Trophoblast cell (in vitro differentiated cells and primary cell): ENCODE measurements at regions not wholly inside any gene's neighbourhood (a gene's known extent, or its start where the extent isn't known, plus 50 kb on each side); places are given as distances from the start of the nearest gene placed in this dataset.
"Not testable (repeated sequence)": the region's sequence is repeated elsewhere in the genome, so short reads cannot be mapped to it uniquely, and the experiment has no call there.

Source experiments
- DNase-seq, 2 donors: peaks; one replicate each; pipeline ENCODE4 v3.0.0-alpha.2; 2016
- H2AFZ ChIP-seq: 2 replicates; pipeline ENCODE4 v1.6.1; 2013; ENCODE audit warnings: low read length, moderate library complexity, mild to moderate bottlenecking; ENCODE audit not compliant: insufficient read depth, poor library complexity
- H2AK5ac ChIP-seq: 2 replicates; pipeline ENCODE4 v1.6.1; 2013; ENCODE audit warnings: mild to moderate bottlenecking, low read length
- H2BK120ac ChIP-seq: 2 replicates; pipeline ENCODE4 v1.6.1; 2013; ENCODE audit warnings: low read length, mild to moderate bottlenecking, moderate library complexity; ENCODE audit not compliant: insufficient read depth, poor library complexity
- H2BK12ac ChIP-seq: 2 replicates; pipeline ENCODE4 v1.6.1; 2013; ENCODE audit warnings: mild to moderate bottlenecking, low read length, moderate library complexity
- H2BK5ac ChIP-seq: 2 replicates; pipeline ENCODE4 v1.6.1; 2013; ENCODE audit warnings: low read length, low read depth, moderate library complexity, mild to moderate bottlenecking; ENCODE audit not compliant: poor library complexity
- H3K14ac ChIP-seq: 2 replicates; pipeline ENCODE4 v1.6.1; 2013; ENCODE audit warnings: mild to moderate bottlenecking, low read length
- H3K18ac ChIP-seq: 2 replicates; pipeline ENCODE4 v1.6.1; 2013; ENCODE audit warnings: mild to moderate bottlenecking, low read length
- H3K23ac ChIP-seq: 2 replicates; pipeline ENCODE4 v1.6.1; 2013; ENCODE audit warnings: low read length
- H3K27ac ChIP-seq: 2 replicates; pipeline ENCODE4 v1.5.1; 2013; ENCODE audit warnings: low read depth, mild to moderate bottlenecking, inconsistent platforms, low read length, moderate library complexity
- H3K27me3 ChIP-seq: 2 replicates; pipeline ENCODE4 v1.6.1; 2013; ENCODE audit warnings: inconsistent platforms, mild to moderate bottlenecking, low read length, moderate library complexity; ENCODE audit not compliant: insufficient read depth
- H3K36me3 ChIP-seq, 2 experiments: 1 replicate in 1 of 2; 2 replicates in 1 of 2; pipeline ENCODE4 v1.6.1; 2013; ENCODE audit warnings: low read length in 2 of 2, mild to moderate bottlenecking in 2 of 2, moderate library complexity in 1 of 2; ENCODE audit not compliant: insufficient read depth in 2 of 2, control insufficient read depth in 1 of 2
- H3K4ac ChIP-seq: 2 replicates; pipeline ENCODE4 v1.6.1; 2013; ENCODE audit warnings: low read depth, mild to moderate bottlenecking, low read length, moderate library complexity
- H3K4me1 ChIP-seq, 2 experiments: 1 replicate in 1 of 2; 2 replicates in 1 of 2; pipeline ENCODE4 v1.6.1; 2013; ENCODE audit warnings: low read length in 2 of 2, mild to moderate bottlenecking in 2 of 2, moderate library complexity in 1 of 2; ENCODE audit not compliant: insufficient read depth in 2 of 2, control insufficient read depth in 1 of 2
- H3K4me2 ChIP-seq: 2 replicates; pipeline ENCODE4 v1.6.1; 2013; ENCODE audit warnings: inconsistent platforms, mild to moderate bottlenecking, low read length, moderate library complexity
- H3K4me3 ChIP-seq: 2 replicates; pipeline ENCODE4 v1.5.1; 2013; ENCODE audit warnings: mild to moderate bottlenecking, low read depth, low read length, inconsistent platforms
- H3K79me1 ChIP-seq: one replicate; pipeline ENCODE4 v1.6.1; 2013; ENCODE audit warnings: low read length
- H3K79me2 ChIP-seq: 2 replicates; pipeline ENCODE4 v1.6.1; 2013; ENCODE audit warnings: low read length, mild to moderate bottlenecking; ENCODE audit not compliant: control insufficient read depth, insufficient read depth, poor library complexity
- H3K9ac ChIP-seq: 2 replicates; pipeline ENCODE4 v1.6.1; 2013; ENCODE audit warnings: mild to moderate bottlenecking, low read length
- H3K9me3 ChIP-seq: 2 replicates; pipeline ENCODE4 v1.6.1; 2013; ENCODE audit warnings: low read depth, mild to moderate bottlenecking, control low read depth, inconsistent platforms, low read length; ENCODE audit not compliant: insufficient read depth
- H4K12ac ChIP-seq: 2 replicates; pipeline ENCODE4 v1.6.1; 2013; ENCODE audit warnings: low read depth, mild to moderate bottlenecking, low read length, moderate library complexity
- H4K8ac ChIP-seq: 2 replicates; pipeline ENCODE4 v1.6.1; 2013; ENCODE audit warnings: low read depth, mild to moderate bottlenecking, low read length, moderate library complexity
- H4K91ac ChIP-seq: one replicate; pipeline ENCODE4 v1.6.1; 2013; ENCODE audit warnings: low read depth, mild to moderate bottlenecking, low read length, moderate library complexity
- WGBS: extraction: QIAGEN DNeasy Blood & Tissue Kit; methylation state at CpG from one replicate; pipeline ENCODE4 v1.1.7; 2013; ENCODE audit warnings: missing lambda C conversion rate; ENCODE audit not compliant: insufficient read length, insufficient coverage; ENCODE audit errors: extremely low coverage; 5-methylcytosine and 5-hydroxymethylcytosine counted together

GRCh38 chr5:154651795-154652194 is 103.4 kb upstream of the LARP1 start:
- not testable (repeated sequence) for H4K8ac ChIP-seq, DNase-seq, H2BK5ac ChIP-seq, H3K27me3 ChIP-seq, H3K4me3 ChIP-seq, H3K36me3 ChIP-seq, H3K14ac ChIP-seq, H3K79me2 ChIP-seq, H3K9ac ChIP-seq, H3K9me3 ChIP-seq, H3K79me1 ChIP-seq, H2AK5ac ChIP-seq, H3K4ac ChIP-seq, H2BK12ac ChIP-seq, H4K12ac ChIP-seq, H3K23ac ChIP-seq, H3K4me2 ChIP-seq, H2AFZ ChIP-seq, H3K4me1 ChIP-seq, H4K91ac ChIP-seq, H3K18ac ChIP-seq, H2BK120ac ChIP-seq, H3K27ac ChIP-seq
- WGBS, result no CpG with 5 or more reads among the region's 5 CpGs

- Histone ChIP-seq H3K4me1 (peaks cover 9% of the 10 kb centered on the region in 2 experiments), H3K79me1 (peaks cover 4% of the 10 kb centered on the region), H4K8ac (no peak overlapping the region), H3K4me3 (no peak overlapping the region), H3K14ac (no peak overlapping the region), H3K4me2 (no peak overlapping the region), H3K9ac (no peak overlapping the region), H2BK120ac (no peak overlapping the region), H3K79me2 (no peaks in the 10 kb centered on the region), H2BK5ac (no peak overlapping the region), H2AK5ac (no peak overlapping the region), H4K91ac (no peak overlapping the region), H3K4ac (no peak overlapping the region), H3K36me3 (no peaks in the 10 kb centered on the region), H3K18ac (no peak overlapping the region), H3K27ac (no peak overlapping the region), H2BK12ac (peak overlapping the region; percentile 25), H3K9me3 (no peaks in the 10 kb centered on the region), H4K12ac (no peak overlapping the region), H2AFZ (no peak overlapping the region), H3K27me3 (no peaks in the 10 kb centered on the region), H3K23ac (no peak overlapping the region)
- no CpG with 5 or more reads among the region's 9 CpGs for WGBS
- DNase-seq, result peak in 1 of 2 donors; percentile 13
Observed at GRCh38 chr5:154648706-154649105, 106.5 kb upstream of the LARP1 start.

DNA sequence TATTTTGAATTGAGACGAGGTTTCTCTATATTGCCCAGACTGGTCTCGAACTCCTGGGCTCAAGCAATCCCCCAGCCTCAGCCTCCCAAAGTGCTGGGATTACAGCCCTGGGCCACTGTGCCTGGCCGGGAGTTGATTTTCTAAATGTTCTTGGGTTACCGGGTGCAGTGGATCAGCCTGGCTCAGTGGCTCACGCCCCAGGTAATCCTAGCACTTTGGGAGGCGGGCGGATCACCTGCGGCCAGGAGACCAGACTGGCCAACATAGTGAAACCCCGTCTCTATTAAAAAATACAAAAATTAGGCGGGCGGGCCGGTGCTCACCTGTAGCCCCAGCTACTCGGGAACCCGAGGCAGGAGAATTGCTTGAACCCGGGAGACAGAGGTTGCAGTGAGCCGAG is 106.9 kb upstream of the LARP1 start:
- no peaks in the 10 kb centered on the region for H3K27me3 ChIP-seq

DNA sequence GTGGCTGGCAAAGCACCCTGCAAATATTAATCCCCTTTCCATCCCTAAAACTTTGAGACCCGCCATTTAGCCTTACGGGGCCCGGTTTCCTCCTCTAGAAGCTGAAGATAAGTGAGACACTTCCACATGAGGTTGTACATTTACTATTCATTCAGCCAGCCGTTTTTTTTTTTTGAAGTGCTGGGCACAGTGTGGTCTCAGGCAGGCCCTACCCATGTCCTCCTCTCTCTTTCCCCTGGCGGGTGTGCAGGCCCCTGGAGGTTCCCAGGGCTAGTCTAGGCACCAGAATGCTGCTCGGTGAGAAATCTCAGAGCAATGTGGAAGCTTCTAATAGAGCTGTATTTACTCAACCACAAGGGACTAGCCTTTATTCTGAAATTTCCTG is 107.4 kb upstream of the LARP1 start:
- Histone ChIP-seq H3K27me3 (no peaks in the 10 kb centered on the region), H3K79me2 (no peaks in the 10 kb centered on the region), H3K36me3 (no peaks in the 10 kb centered on the region), H2AK5ac (no peak overlapping the region), H3K18ac (peak overlapping the region; percentile 7), H2BK5ac (no peak overlapping the region), H3K9me3 (peaks cover 3% of the 10 kb centered on the region), H3K4ac (no peak overlapping the region), H3K4me2 (peak overlapping the region; percentile 66), H3K4me1 (peaks cover 9% of the 10 kb centered on the region in 2 experiments), H4K12ac (no peak overlapping the region), H2AFZ (no peak overlapping the region), H2BK120ac (no peak overlapping the region), H4K91ac (no peak overlapping the region), H3K9ac (no peak overlapping the region), H3K27ac (no peak overlapping the region), H3K79me1 (peaks cover 4% of the 10 kb centered on the region), H2BK12ac (peak overlapping the region; percentile 35), H3K4me3 (peak overlapping the region; percentile 41), H3K23ac (no peak overlapping the region), H4K8ac (peak overlapping the region; percentile 51), H3K14ac (no peak overlapping the region)
- DNase-seq, result no peak
- no CpG with 5 or more reads among the region's 6 CpGs for WGBS

More for the DNA sequence above, 106.9 kb upstream of the LARP1 start:
- Histone ChIP-seq H3K14ac (no peak overlapping the region), H4K8ac (no peak overlapping the region), H3K79me2 (no peaks in the 10 kb centered on the region), H4K91ac (no peak overlapping the region), H2AFZ (no peak overlapping the region), H3K79me1 (peaks cover 4% of the 10 kb centered on the region), H2BK5ac (no peak overlapping the region), H3K18ac (no peak overlapping the region), H2BK120ac (no peak overlapping the region), H3K9me3 (peaks cover 3% of the 10 kb centered on the region), H3K4ac (no peak overlapping the region), H2AK5ac (peak overlapping the region; percentile 30), H4K12ac (no peak overlapping the region), H3K23ac (no peak overlapping the region), H3K36me3 (no peaks in the 10 kb centered on the region), H3K27ac (no peak overlapping the region), H3K9ac (no peak overlapping the region), H3K4me3 (no peak overlapping the region), H2BK12ac (peak overlapping the region; percentile 26), H3K4me2 (no peak overlapping the region), H3K4me1 (peaks cover 9% of the 10 kb centered on the region in 2 experiments)
- no peak for DNase-seq
- WGBS, result no CpG with 5 or more reads among the region's 16 CpGs
